MCF 10A (cell line): ENCODE measurements at regions not wholly inside any gene's neighbourhood (a gene's known extent, or its start where the extent isn't known, plus 50 kb on each side); places are given as distances from the start of the nearest gene placed in this dataset.

ENCODE experiments used
- BruUV-seq: library from RNA; stranded (reverse); fragments of 400-500 nt; replicated peaks from 2 replicates; lab custom pipeline; 2021; lab: Mats Ljungman, UMichigan
- CTCF ChIA-PET: fragments of 300-600 bp; sonication (Branson Sonifier 250); formaldehyde crosslinking; extraction: SDS; loops from one replicate; lab custom pipeline; 2021; ENCODE audit warnings: antibody characterized with exemption, inconsistent platforms; lab: Yijun Ruan, JAX
- POLR2A ChIA-PET: fragments of 300-600, 350-650 bp; sonication (Branson Sonifier 250); formaldehyde crosslinking; extraction: SDS; loops from one replicate; lab custom pipeline; 2020; ENCODE audit warnings: antibody characterized with exemption, inconsistent platforms; lab: Yijun Ruan, JAX
- DNase-seq: peaks from one replicate; pipeline ENCODE4 v3.0.0-alpha.2; 2018; ENCODE audit not compliant: unreplicated experiment
- H3K27ac Mint-ChIP-seq: one replicate; pipeline ENCODE4 v1.8.0; 2022; ENCODE audit warnings: mild to moderate bottlenecking, low read depth, mixed read lengths; ENCODE audit not compliant: unreplicated experiment
- H3K27me3 Mint-ChIP-seq: one replicate; pipeline ENCODE4 v1.8.0; 2022; ENCODE audit warnings: mixed read lengths; ENCODE audit not compliant: insufficient read depth, unreplicated experiment
- H3K36me3 Mint-ChIP-seq: one replicate; pipeline ENCODE4 v1.8.0; 2022; ENCODE audit warnings: mild to moderate bottlenecking, moderate library complexity, mixed read lengths; ENCODE audit not compliant: insufficient read depth, unreplicated experiment
- H3K4me1 Mint-ChIP-seq: one replicate; pipeline ENCODE4 v1.8.0; 2022; ENCODE audit warnings: mixed read lengths; ENCODE audit not compliant: insufficient read depth, unreplicated experiment
- H3K4me3 Mint-ChIP-seq: one replicate; pipeline ENCODE4 v1.8.0; 2022; ENCODE audit warnings: mild to moderate bottlenecking, moderate library complexity, mixed read lengths; ENCODE audit not compliant: unreplicated experiment
- H3K9me3 Mint-ChIP-seq: one replicate; pipeline ENCODE4 v1.8.0; 2022; ENCODE audit warnings: mixed read lengths; ENCODE audit not compliant: unreplicated experiment
- CTCF ChIP-seq: fragments of 200-600 bp; IDR thresholded peaks from one replicate; pipeline ENCODE4 v1.8.0; 2022; ENCODE audit warnings: antibody characterized with exemption, mild to moderate bottlenecking; ENCODE audit not compliant: unreplicated experiment
- intact Hi-C: fragments of 100-400 bp; cut with micrococcal nuclease; formaldehyde crosslinking; loops from 2 replicates; pipeline ENCODE4 v1.14.1; 2022

- CTCF ChIA-PET = interaction anchor here (0.7 kb wide), 1 partner anchor 104 kb away, joined by 3 read pairs; no protein-coding TSS in a partner anchor
- H3K9me3 Mint-ChIP-seq = peaks cover 9% of the 10 kb centered on the region
- no peaks in the 10 kb centered on the region for H3K36me3 Mint-ChIP-seq
- TF ChIP-seq CTCF = no peak
- intact Hi-C loops = no loop called here
- no peak overlapping the region for H3K4me3 Mint-ChIP-seq
- no peak overlapping the region for H3K27ac Mint-ChIP-seq
- H3K27me3 Mint-ChIP-seq = no peaks in the 10 kb centered on the region
- H3K4me1 Mint-ChIP-seq = no peaks in the 10 kb centered on the region
- no peak for DNase-seq
- POLR2A ChIA-PET = no interaction called here
- BruUV-seq = no TSS peak
These were observed 574.3 kb downstream of the KCNH5 start for GRCh38 chr14:62470935-62471334.

GRCh38 chr14:62491146-62491545 lies 554.1 kb downstream of the KCNH5 start:
- Mint-ChIP-seq H3K4me3 (no peak overlapping the region), H3K4me1 (peaks cover 5% of the 10 kb centered on the region), H3K9me3 (peaks cover 9% of the 10 kb centered on the region), H3K27ac (no peak overlapping the region), H3K36me3 (no peaks in the 10 kb centered on the region), H3K27me3 (no peaks in the 10 kb centered on the region)
- no peak for DNase-seq
- no peak for TF ChIP-seq CTCF
- ChIA-PET POLR2A (no interaction called here), CTCF (interaction anchor here (0.7 kb wide), 1 partner anchor 283 kb away, joined by 3 read pairs; no protein-coding TSS in a partner anchor)
- intact Hi-C loops = loop anchor here (10.0 kb wide), 1 partner anchor 1326 kb away; no protein-coding TSS in a partner anchor
- no TSS peak for BruUV-seq

- ChIA-PET POLR2A (no interaction called here), CTCF (no interaction called here)
- BruUV-seq = no TSS peak
- Mint-ChIP-seq H3K27me3 (no peaks in the 10 kb centered on the region), H3K36me3 (no peaks in the 10 kb centered on the region), H3K9me3 (peaks cover 26% of the 10 kb centered on the region), H3K27ac (no peak overlapping the region), H3K4me1 (peaks cover 18% of the 10 kb centered on the region), H3K4me3 (no peak overlapping the region)
- no peak for TF ChIP-seq CTCF
- intact Hi-C loops = loop anchor here (10.0 kb wide), 1 partner anchor 1333 kb away; no protein-coding TSS in a partner anchor
- no peak for DNase-seq
These were observed 547.5 kb downstream of the KCNH5 start for GRCh38 chr14:62497708-62498107.

- Mint-ChIP-seq H3K4me1 (peaks cover 13% of the 10 kb centered on the region), H3K27ac (no peak overlapping the region), H3K27me3 (no peaks in the 10 kb centered on the region), H3K4me3 (no peak overlapping the region), H3K9me3 (peaks cover 25% of the 10 kb centered on the region), H3K36me3 (no peaks in the 10 kb centered on the region)
- intact Hi-C loops = no loop called here
- POLR2A ChIA-PET = interaction anchor here (0.6 to 1.5 kb wide), 3 partner anchors 40 to 264 kb away, joined by 3 read pairs; no protein-coding TSS in a partner anchor
- TF ChIP-seq CTCF = no peak
- CTCF ChIA-PET = interaction anchor here (1.4 kb wide), 1 partner anchor 19 kb away, joined by 3 read pairs; no protein-coding TSS in a partner anchor
- BruUV-seq = no TSS peak
- no peak for DNase-seq
These were observed 544.1 kb downstream of the KCNH5 start for GRCh38 chr14:62501021-62501750.
